ENCODE measurements at regions not wholly inside any gene's neighbourhood (a gene's known extent, or its start where the extent isn't known, plus 50 kb on each side); places are given as distances from the start of the nearest gene placed in this dataset.

- no peak for TF ChIP-seq GATA2 (IDR thresholded peaks at IDR 0.05; ENCODE audit: low read depth, low read length)
- TF ChIP-seq GATA3 (IDR thresholded peaks at IDR 0.05; ENCODE audit: low read depth, low read length): no peak
These were observed 128.7 kb upstream of the BOD1 start for GRCh38 chr5:173745123-173745522.
